Trophoblast cell (in vitro differentiated cells and primary cell): ENCODE measurements at regions not wholly inside any gene's neighbourhood (a gene's known extent, or its start where the extent isn't known, plus 50 kb on each side); places are given as distances from the start of the nearest gene placed in this dataset.

Experiments
- DNase-seq, 2 donors: peaks; one replicate each; pipeline ENCODE4 v3.0.0-alpha.2; 2016
- H2AFZ ChIP-seq: 2 replicates; pipeline ENCODE4 v1.6.1; 2013; ENCODE audit warnings: low read length, moderate library complexity, mild to moderate bottlenecking; ENCODE audit not compliant: insufficient read depth, poor library complexity
- H2AK5ac ChIP-seq: 2 replicates; pipeline ENCODE4 v1.6.1; 2013; ENCODE audit warnings: mild to moderate bottlenecking, low read length
- H2BK120ac ChIP-seq: 2 replicates; pipeline ENCODE4 v1.6.1; 2013; ENCODE audit warnings: low read length, mild to moderate bottlenecking, moderate library complexity; ENCODE audit not compliant: insufficient read depth, poor library complexity
- H2BK12ac ChIP-seq: 2 replicates; pipeline ENCODE4 v1.6.1; 2013; ENCODE audit warnings: mild to moderate bottlenecking, low read length, moderate library complexity
- H2BK5ac ChIP-seq: 2 replicates; pipeline ENCODE4 v1.6.1; 2013; ENCODE audit warnings: low read length, low read depth, moderate library complexity, mild to moderate bottlenecking; ENCODE audit not compliant: poor library complexity
- H3K14ac ChIP-seq: 2 replicates; pipeline ENCODE4 v1.6.1; 2013; ENCODE audit warnings: mild to moderate bottlenecking, low read length
- H3K18ac ChIP-seq: 2 replicates; pipeline ENCODE4 v1.6.1; 2013; ENCODE audit warnings: mild to moderate bottlenecking, low read length
- H3K23ac ChIP-seq: 2 replicates; pipeline ENCODE4 v1.6.1; 2013; ENCODE audit warnings: low read length
- H3K27ac ChIP-seq: 2 replicates; pipeline ENCODE4 v1.5.1; 2013; ENCODE audit warnings: low read depth, mild to moderate bottlenecking, inconsistent platforms, low read length, moderate library complexity
- H3K27me3 ChIP-seq: 2 replicates; pipeline ENCODE4 v1.6.1; 2013; ENCODE audit warnings: inconsistent platforms, mild to moderate bottlenecking, low read length, moderate library complexity; ENCODE audit not compliant: insufficient read depth
- H3K36me3 ChIP-seq, 2 experiments: 1 replicate in 1 of 2; 2 replicates in 1 of 2; pipeline ENCODE4 v1.6.1; 2013; ENCODE audit warnings: low read length in 2 of 2, mild to moderate bottlenecking in 2 of 2, moderate library complexity in 1 of 2; ENCODE audit not compliant: insufficient read depth in 2 of 2, control insufficient read depth in 1 of 2
- H3K4ac ChIP-seq: 2 replicates; pipeline ENCODE4 v1.6.1; 2013; ENCODE audit warnings: low read depth, mild to moderate bottlenecking, low read length, moderate library complexity
- H3K4me1 ChIP-seq, 2 experiments: 1 replicate in 1 of 2; 2 replicates in 1 of 2; pipeline ENCODE4 v1.6.1; 2013; ENCODE audit warnings: low read length in 2 of 2, mild to moderate bottlenecking in 2 of 2, moderate library complexity in 1 of 2; ENCODE audit not compliant: insufficient read depth in 2 of 2, control insufficient read depth in 1 of 2
- H3K4me2 ChIP-seq: 2 replicates; pipeline ENCODE4 v1.6.1; 2013; ENCODE audit warnings: inconsistent platforms, mild to moderate bottlenecking, low read length, moderate library complexity
- H3K4me3 ChIP-seq: 2 replicates; pipeline ENCODE4 v1.5.1; 2013; ENCODE audit warnings: mild to moderate bottlenecking, low read depth, low read length, inconsistent platforms
- H3K79me1 ChIP-seq: one replicate; pipeline ENCODE4 v1.6.1; 2013; ENCODE audit warnings: low read length
- H3K79me2 ChIP-seq: 2 replicates; pipeline ENCODE4 v1.6.1; 2013; ENCODE audit warnings: low read length, mild to moderate bottlenecking; ENCODE audit not compliant: control insufficient read depth, insufficient read depth, poor library complexity
- H3K9ac ChIP-seq: 2 replicates; pipeline ENCODE4 v1.6.1; 2013; ENCODE audit warnings: mild to moderate bottlenecking, low read length
- H3K9me3 ChIP-seq: 2 replicates; pipeline ENCODE4 v1.6.1; 2013; ENCODE audit warnings: low read depth, mild to moderate bottlenecking, control low read depth, inconsistent platforms, low read length; ENCODE audit not compliant: insufficient read depth
- H4K12ac ChIP-seq: 2 replicates; pipeline ENCODE4 v1.6.1; 2013; ENCODE audit warnings: low read depth, mild to moderate bottlenecking, low read length, moderate library complexity
- H4K8ac ChIP-seq: 2 replicates; pipeline ENCODE4 v1.6.1; 2013; ENCODE audit warnings: low read depth, mild to moderate bottlenecking, low read length, moderate library complexity
- H4K91ac ChIP-seq: one replicate; pipeline ENCODE4 v1.6.1; 2013; ENCODE audit warnings: low read depth, mild to moderate bottlenecking, low read length, moderate library complexity
- WGBS: extraction: QIAGEN DNeasy Blood & Tissue Kit; methylation state at CpG from one replicate; pipeline ENCODE4 v1.1.7; 2013; ENCODE audit warnings: missing lambda C conversion rate; ENCODE audit not compliant: insufficient read length, insufficient coverage; ENCODE audit errors: extremely low coverage; 5-methylcytosine and 5-hydroxymethylcytosine counted together

- Histone ChIP-seq H4K91ac (peak overlapping the region; percentile 35), H3K9ac (no peak overlapping the region), H3K23ac (no peak overlapping the region), H2BK120ac (no peak overlapping the region), H3K14ac (peak overlapping the region; percentile 19), H3K4ac (no peak overlapping the region), H2AK5ac (no peak overlapping the region), H2BK12ac (peak overlapping the region; percentile 36), H3K18ac (no peak overlapping the region), H3K4me3 (no peak overlapping the region), H3K27me3 (no peaks in the 10 kb centered on the region), H3K27ac (peak overlapping the region; percentile 23), H3K79me1 (peaks cover 13% of the 10 kb centered on the region), H2BK5ac (peak overlapping the region; percentile 61), H3K36me3 (peaks cover 0 to 2% of the 10 kb centered on the region in 2 experiments), H3K4me2 (no peak overlapping the region), H4K12ac (no peak overlapping the region), H2AFZ (no peak overlapping the region), H3K9me3 (no peaks in the 10 kb centered on the region), H4K8ac (no peak overlapping the region), H3K4me1 (peaks cover 12 to 13% of the 10 kb centered on the region in 2 experiments), H3K79me2 (no peaks in the 10 kb centered on the region)
- no CpG with 5 or more reads among the region's 5 CpGs for WGBS
- peak; percentile 21 to 64 for DNase-seq
Observed at GRCh38 chr10:3945026-3945425, 160.0 kb upstream of the KLF6 start.

DNA sequence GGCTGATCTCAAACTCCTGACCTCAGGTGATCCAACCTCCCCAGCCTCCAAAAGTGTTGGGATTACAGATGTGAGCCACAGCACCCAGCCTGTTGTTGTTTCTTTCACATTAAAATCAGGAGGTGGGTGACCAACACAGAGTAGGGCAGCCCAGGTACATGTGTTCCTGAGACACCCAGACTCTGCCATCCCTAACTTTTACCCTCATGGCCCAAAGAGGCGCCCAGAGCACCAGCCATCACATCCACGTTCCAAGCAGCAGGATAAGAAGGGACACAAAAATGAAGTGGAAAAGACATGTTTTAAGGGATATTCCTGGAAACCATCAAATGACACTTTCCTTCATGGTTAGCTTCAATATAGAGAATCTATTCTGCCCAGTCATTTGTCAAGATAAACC is 159.6 kb upstream of the KLF6 start:
- H3K36me3 ChIP-seq, result peaks cover 0 to 2% of the 10 kb centered on the region in 2 experiments
- no peak overlapping the region for H3K4ac ChIP-seq
- no CpG with 5 or more reads among the region's 2 CpGs for WGBS
- peak overlapping the region; percentile 26 for H4K91ac ChIP-seq
- H3K23ac ChIP-seq, result no peak overlapping the region
- H4K8ac ChIP-seq, result no peak overlapping the region
- peak overlapping the region; percentile 73 for H2BK12ac ChIP-seq
- H4K12ac ChIP-seq, result no peak overlapping the region
- peaks cover 12 to 13% of the 10 kb centered on the region in 2 experiments for H3K4me1 ChIP-seq
- no peaks in the 10 kb centered on the region for H3K9me3 ChIP-seq
- H3K79me2 ChIP-seq, result no peaks in the 10 kb centered on the region
- no peak overlapping the region for H2BK120ac ChIP-seq
- no peak overlapping the region for H3K14ac ChIP-seq
- no peak overlapping the region for H3K4me2 ChIP-seq
- H2BK5ac ChIP-seq, result no peak overlapping the region
- H2AFZ ChIP-seq, result no peak overlapping the region
- no peak overlapping the region for H3K18ac ChIP-seq
- H3K79me1 ChIP-seq, result peaks cover 10% of the 10 kb centered on the region
- no peak overlapping the region for H3K9ac ChIP-seq
- H2AK5ac ChIP-seq, result no peak overlapping the region
- H3K4me3 ChIP-seq, result no peak overlapping the region
- no peaks in the 10 kb centered on the region for H3K27me3 ChIP-seq
- no peak overlapping the region for H3K27ac ChIP-seq
- no peak for DNase-seq

DNA sequence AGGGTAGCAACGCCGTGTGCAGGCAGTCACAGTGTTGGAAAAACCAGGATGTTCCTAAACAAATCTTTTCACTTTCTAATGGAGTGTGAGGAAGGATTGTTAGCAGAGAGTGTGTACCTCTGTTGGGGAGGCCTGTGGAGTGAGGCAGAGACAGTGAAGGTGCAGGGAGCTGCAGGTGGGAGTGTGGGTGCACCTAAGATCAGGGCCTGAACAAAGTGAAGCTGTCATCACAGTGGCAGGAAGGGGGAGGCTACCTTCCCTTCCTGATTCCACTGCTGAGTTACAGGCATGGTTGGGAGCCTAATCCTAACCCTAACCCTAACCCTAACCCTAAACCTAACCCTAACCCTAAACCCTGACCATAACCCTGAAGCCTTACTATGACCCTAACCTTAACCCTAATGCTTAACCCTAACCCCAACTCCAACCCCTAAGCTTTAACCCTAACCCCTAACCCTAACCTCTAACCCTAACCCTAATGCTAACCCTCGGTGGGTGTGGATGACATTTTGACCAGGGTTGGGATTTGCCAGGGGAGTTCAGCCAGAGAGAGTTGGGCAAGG is 158.8 kb upstream of the KLF6 start:
- no CpG with 5 or more reads among the region's 3 CpGs for WGBS
- H3K23ac ChIP-seq, result no peak overlapping the region
- H3K4me2 ChIP-seq, result no peak overlapping the region
- H3K9me3 ChIP-seq, result no peaks in the 10 kb centered on the region
- H3K14ac ChIP-seq, result peak overlapping the region; percentile 5
- H4K8ac ChIP-seq, result no peak overlapping the region
- peak overlapping the region; percentile 12 for H3K18ac ChIP-seq
- H2BK120ac ChIP-seq, result peak overlapping the region; percentile 3
- no peaks in the 10 kb centered on the region for H3K27me3 ChIP-seq
- peak overlapping the region; percentile 13 for H2AFZ ChIP-seq
- no peaks in the 10 kb centered on the region for H3K79me2 ChIP-seq
- H2BK12ac ChIP-seq, result peak overlapping the region; percentile 72
- no peak overlapping the region for H2BK5ac ChIP-seq
- no peak overlapping the region for H3K4me3 ChIP-seq
- no peak overlapping the region for H4K12ac ChIP-seq
- no peak overlapping the region for H3K4ac ChIP-seq
- peaks cover 12 to 13% of the 10 kb centered on the region in 2 experiments for H3K4me1 ChIP-seq
- H3K36me3 ChIP-seq, result peaks cover 0 to 2% of the 10 kb centered on the region in 2 experiments
- peaks cover 10% of the 10 kb centered on the region for H3K79me1 ChIP-seq
- H4K91ac ChIP-seq, result peak overlapping the region; percentile 63
- no peak for DNase-seq
- H3K27ac ChIP-seq, result no peak overlapping the region
- peak overlapping the region; percentile 83 for H2AK5ac ChIP-seq
- H3K9ac ChIP-seq, result no peak overlapping the region

- Histone ChIP-seq H3K27me3 (no peaks in the 10 kb centered on the region), H2AFZ (peak overlapping the region; percentile 13), H3K79me1 (peaks cover 10% of the 10 kb centered on the region), H3K14ac (peak overlapping the region; percentile 30), H3K9me3 (no peaks in the 10 kb centered on the region), H2BK120ac (peak overlapping the region; percentile 18), H3K27ac (no peak overlapping the region), H3K4ac (no peak overlapping the region), H2BK5ac (peak overlapping the region; percentile 4), H3K4me1 (peaks cover 12 to 13% of the 10 kb centered on the region in 2 experiments), H3K23ac (no peak overlapping the region), H3K4me2 (no peak overlapping the region), H3K18ac (peak overlapping the region; percentile 37), H3K9ac (no peak overlapping the region), H4K8ac (peak overlapping the region; percentile 35), H3K36me3 (peaks cover 0 to 2% of the 10 kb centered on the region in 2 experiments), H4K91ac (peak overlapping the region; percentile 63), H3K79me2 (no peaks in the 10 kb centered on the region), H2AK5ac (peak overlapping the region; percentile 83), H4K12ac (no peak overlapping the region), H3K4me3 (no peak overlapping the region), H2BK12ac (peak overlapping the region; percentile 72)
- no CpG with 5 or more reads among the region's 9 CpGs for WGBS
- DNase-seq, result no peak
Observed at GRCh38 chr10:3942937-3943489, 158.0 kb upstream of the KLF6 start.
